ENCODE measurements at regions not wholly inside any gene's neighbourhood (a gene's known extent, or its start where the extent isn't known, plus 50 kb on each side); places are given as distances from the start of the nearest gene placed in this dataset.

GRCh38 chr6:102619585-102619984 is 1226.1 kb downstream of the GRIK2 start:
- DNase-seq (ENCODE audit: low read depth): no peak

DNA sequence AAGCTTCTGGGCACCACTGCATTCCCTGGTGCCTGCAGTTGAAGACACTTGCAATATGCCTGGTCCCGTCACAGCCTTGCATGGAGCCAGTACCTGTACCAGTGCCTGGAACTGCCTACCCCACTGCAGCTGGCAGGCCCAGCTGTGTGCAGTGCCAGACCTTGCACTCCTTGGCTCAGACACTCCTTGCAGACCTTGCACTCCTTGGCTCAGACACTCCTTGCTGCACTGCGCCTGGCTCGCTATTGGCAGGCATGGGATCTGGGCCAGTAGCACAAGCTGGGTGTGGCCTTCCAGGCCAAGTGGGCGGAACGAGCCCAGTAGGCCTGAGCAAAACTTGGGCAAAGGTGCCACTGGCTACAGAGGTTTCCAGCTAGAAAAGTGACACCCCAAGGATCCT is 1189.1 kb downstream of the GRIK2 start:
- DNase-seq (ENCODE audit: low read depth): no peak

- no peak for DNase-seq (ENCODE audit: low read depth)
These were observed 1188.0 kb downstream of the GRIK2 start for GRCh38 chr6:102581378-102582124.

GRCh38 chr6:102571236-102571908 is 1177.9 kb downstream of the GRIK2 start:
- DNase-seq (ENCODE audit: low read depth): no peak

DNA sequence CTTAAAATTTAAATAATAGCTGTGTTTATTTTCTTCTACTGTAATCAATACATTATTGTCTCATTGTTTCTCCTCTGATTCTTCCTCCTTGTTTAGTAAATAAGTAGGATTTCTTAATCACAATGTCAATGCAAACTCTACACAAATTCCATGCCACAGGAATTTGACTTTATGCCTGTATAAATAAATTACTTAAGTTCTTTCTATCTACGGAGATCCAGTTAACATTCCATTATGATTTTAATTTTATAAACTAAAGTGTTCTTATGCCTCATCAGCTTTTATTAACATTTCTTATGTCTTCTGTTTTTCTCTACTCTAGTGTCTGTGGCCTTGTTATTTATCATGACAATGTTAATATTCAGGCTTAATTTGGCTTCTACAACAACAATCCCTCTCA is 1169.2 kb downstream of the GRIK2 start:
- DNase-seq (ENCODE audit: low read depth): no peak

GRCh38 chr6:102553214-102553613 is 1159.7 kb downstream of the GRIK2 start:
- no peak for DNase-seq (ENCODE audit: low read depth)

DNA sequence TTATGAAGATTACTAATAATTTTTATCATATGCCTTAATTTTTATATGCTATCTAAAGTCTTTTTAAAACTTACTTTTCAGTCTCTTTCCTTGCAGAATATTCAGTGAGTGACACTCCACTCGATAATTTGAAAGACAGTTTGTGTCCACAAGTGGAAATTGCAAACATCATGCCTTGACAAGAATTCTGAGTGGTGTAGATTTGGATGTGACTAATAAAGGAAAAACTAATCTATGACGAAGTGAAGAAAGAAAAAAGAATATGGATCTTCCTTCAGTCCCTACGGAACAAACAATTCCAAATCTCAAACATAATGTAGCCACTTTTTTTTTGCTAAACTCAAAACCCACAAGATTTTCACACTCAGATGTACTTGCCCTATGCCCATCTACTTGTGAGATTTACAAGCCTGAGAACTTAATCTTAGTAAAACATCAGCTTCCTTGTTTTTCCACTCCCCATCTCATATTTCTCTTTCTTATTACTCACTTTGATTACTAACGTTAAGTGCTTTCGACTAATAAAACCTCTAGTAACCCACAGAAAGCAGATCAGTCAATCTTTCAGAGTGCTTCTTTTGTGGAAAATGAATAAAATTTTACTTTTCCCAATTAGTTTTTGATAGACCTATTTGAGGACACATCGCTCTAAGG is 1155.8 kb downstream of the GRIK2 start:
- no peak for DNase-seq (ENCODE audit: low read depth)

- DNase-seq (ENCODE audit: low read depth): no peak
These were observed 1131.8 kb downstream of the GRIK2 start for GRCh38 chr6:102525336-102525735.

- no peak for DNase-seq (ENCODE audit: low read depth)
These were observed 1127.5 kb downstream of the GRIK2 start for GRCh38 chr6:102520966-102521365.

DNA sequence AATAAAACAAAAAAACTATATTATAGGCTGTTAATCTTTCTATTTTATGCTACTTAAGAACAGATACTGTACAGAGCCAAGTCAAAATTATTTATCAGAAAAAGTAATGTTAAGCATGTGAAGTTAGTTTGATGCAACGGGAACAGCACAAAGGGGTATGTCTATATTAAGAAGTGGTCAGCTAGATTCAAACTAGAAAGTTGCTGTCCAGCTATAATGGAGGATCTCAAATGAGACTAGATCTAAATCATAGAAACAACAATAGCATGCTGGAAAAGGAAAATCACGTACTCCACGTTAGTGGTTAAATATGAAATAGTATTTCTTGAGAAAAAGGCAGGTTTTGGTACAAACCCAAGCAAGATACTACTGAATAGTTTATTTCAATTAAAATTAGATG is 1124.0 kb downstream of the GRIK2 start:
- DNase-seq (ENCODE audit: low read depth): no peak

DNA sequence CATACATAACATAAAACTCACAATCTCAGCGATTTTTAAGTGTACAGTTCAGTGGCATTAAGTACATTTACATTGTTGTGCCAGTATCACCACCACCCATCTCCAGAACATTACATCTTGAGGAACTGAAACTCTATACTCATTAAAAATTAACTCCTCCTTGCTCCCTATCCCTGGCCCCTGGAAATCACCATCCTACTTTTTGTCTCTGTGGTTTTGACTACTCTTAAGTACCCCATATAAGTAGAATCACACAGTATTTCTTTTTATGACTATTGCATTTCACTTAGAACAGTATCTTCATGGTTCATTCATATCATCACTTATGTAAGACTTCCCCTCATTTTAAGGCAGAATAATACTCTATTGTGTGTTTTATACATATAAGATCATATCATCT is 1108.1 kb downstream of the GRIK2 start:
- DNase-seq (ENCODE audit: low read depth): no peak

GRCh38 chr6:102494808-102495207 is 1101.3 kb downstream of the GRIK2 start:
- DNase-seq (ENCODE audit: low read depth): no peak

DNA sequence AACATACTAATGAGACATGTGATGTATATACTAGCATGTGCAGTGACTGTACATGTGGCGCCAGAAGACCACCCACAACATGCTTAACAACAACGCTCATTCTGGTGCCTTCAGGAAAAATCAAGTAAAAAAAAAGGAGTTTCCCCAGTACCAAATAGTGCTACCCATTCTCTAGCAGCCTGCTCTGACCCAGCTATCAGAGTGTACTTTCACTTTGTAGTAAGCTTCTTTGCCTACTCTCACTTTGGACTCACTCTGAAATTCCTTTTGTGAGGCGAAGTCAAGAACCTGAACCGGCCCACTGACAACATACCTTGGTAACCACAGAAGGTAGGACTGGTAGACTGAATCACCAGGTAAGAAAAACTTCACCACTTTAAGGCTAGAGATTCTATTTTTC is 1100.0 kb downstream of the GRIK2 start:
- DNase-seq (ENCODE audit: low read depth): no peak

DNA sequence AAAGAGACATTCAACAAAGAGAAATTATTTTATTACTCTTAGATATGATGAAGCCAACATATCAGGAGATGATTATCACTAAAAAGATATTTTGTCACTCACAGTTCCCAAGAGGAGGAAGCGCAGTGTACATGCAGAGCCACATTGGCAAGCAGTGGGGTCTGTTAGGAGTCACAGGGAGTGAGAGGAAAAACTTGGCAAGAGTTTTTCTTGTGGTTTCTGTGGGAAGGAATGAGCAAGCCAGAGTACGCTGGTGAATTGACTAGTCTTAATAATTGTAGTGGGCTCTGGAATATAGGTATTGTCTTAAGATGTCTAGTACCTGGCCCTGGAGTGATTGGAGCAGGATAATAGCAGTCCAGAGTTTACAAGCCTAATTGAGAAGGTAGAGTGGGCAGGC is 1095.2 kb downstream of the GRIK2 start:
- DNase-seq (ENCODE audit: low read depth): no peak

DNA sequence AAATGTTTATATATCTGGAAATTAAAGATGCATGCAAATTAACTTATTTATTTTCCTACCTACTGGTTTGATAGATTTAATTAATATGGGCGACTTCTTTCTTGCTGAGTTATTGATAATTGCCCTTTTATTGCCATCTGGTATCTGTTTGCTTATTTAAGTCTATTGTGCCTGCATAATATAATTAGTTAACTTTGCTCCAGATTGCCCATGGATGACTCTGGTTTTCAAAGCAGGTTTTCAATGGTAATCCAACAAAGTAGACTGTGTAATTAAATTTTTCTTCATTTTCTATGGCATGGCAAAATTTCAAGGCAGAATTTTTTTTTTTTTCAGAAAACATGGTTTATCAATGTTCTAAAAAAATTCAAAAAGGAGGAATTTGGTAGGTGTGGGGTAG is 1092.0 kb downstream of the GRIK2 start:
- DNase-seq (ENCODE audit: low read depth): no peak

DNA sequence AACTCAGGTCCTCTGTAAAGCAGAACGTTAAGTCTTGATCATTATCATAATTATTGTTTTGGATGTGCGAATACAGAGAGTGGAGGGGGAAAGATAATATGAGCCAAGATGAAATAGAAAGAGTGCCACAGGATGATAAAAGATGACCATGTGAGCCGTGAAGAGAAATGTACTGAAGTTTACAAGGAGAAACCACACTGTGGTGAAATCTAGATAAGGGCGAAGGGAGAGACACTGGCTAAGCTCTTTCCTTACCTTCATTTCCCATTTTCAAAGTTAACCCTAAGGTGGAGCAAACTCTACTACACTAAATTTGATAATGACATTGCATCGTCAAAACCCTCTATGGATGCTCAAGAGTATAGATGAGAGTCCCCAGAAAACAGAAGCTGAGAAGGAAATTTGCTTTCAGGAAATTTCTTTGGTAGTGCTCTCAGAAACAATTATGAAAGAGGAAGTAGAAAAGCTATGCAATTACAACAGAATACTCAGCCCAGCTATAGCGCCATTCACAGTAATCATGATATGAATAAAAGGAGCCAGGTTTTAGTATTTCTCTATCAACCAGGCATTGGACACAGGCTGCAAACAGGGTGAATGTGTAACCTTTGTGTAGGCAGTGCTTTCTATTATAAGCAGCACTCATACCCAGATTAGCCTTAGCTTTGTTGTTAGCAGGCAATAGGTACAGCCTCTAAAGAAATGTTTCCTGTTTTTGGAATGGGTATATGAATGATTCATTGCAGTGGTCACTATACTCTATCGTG is 1080.7 kb downstream of the GRIK2 start:
- DNase-seq (ENCODE audit: low read depth): no peak

DNA sequence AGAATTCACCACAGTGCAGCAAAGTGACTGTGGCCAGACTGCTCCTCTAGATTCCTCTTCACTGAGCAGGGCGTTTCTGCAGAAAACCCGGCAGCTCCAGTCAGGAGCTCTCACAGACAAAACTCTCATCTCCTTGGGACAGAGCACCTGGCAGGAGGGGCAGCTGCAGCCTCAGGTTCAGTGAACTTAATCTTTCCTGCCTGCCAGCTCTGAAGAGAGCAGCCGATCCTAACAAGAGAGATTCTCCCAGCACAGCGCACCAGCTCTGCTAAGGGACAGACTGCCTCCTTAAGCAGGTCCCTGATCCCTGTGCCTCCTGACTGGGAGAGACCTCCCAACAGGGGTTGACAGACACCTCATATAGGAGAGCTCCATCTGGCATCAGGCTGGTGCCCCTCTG is 1065.5 kb downstream of the GRIK2 start:
- DNase-seq (ENCODE audit: low read depth): no peak

- no peak for DNase-seq (ENCODE audit: low read depth)
These were observed 1044.7 kb downstream of the GRIK2 start for GRCh38 chr6:102438171-102438570.

DNA sequence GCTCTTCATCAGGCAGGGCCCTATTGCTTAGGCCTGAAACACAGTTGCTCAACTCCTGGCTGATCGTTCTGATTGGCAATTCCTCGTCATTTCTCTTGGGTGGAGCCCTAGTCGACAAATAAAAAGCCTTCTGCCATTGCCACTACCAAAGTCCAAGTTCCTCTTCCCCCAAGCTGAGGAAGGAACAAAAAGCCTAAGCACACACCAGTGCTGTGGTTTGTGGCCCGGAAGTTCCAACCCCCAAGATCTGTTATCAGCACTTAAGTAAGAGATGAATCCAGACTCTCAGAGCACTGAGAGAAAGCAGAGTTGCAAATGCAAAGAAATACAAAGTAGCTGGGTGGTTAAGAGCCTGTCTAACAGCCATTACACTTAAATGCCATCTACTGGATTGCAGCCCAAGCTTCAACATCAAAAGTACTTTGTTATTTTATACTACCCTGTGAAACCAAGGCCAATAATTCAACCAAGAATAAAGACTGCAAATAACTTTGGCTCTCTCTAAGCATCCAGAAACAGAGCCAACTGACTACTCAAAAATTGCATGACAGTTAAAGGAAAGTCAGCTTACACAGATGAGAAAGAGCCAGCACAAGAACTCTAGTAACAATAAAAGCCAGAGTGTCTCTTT is 1024.0 kb downstream of the GRIK2 start:
- DNase-seq (ENCODE audit: low read depth): no peak

DNA sequence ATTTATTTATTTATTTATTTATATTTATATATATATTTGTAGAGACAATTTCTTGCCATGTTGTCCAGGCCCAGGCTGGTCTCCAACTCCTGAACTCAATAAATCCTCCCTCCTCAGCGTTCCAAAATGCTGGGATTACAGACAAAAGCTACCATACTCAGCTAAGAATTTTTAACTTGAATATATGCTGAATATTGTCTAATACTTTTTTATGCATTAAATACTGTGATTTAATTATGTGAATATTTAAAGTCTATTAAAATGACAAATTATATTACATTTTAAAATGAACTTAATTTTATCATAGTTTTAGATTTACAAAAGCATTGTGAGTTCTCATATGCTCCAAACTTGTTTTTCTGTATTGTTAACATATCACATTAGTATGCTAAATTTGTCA is 1022.4 kb downstream of the GRIK2 start:
- no peak for DNase-seq (ENCODE audit: low read depth)

- DNase-seq (ENCODE audit: low read depth): no peak
These were observed 1018.3 kb downstream of the GRIK2 start for GRCh38 chr6:102411796-102412195.

All from stromal cell of bone marrow (primary cell).